Nephron progenitor cell (in vitro differentiated cells): ENCODE measurements at regions not wholly inside any gene's neighbourhood (a gene's known extent, or its start where the extent isn't known, plus 50 kb on each side); places are given as distances from the start of the nearest gene placed in this dataset.

ENCODE experiments used
- DNase-seq: peaks from one replicate; pipeline ENCODE4 v3.0.0; 2021
- H3K27ac Mint-ChIP-seq: 2 replicates; pipeline ENCODE4 v1.8.0; 2021; ENCODE audit warnings: mild to moderate bottlenecking, moderate library complexity, mixed read lengths
- H3K27me3 Mint-ChIP-seq: 2 replicates; pipeline ENCODE4 v1.8.0; 2021; ENCODE audit warnings: mild to moderate bottlenecking, low read depth, mixed read lengths; ENCODE audit not compliant: poor library complexity
- H3K36me3 Mint-ChIP-seq: 2 replicates; pipeline ENCODE4 v1.8.0; 2021; ENCODE audit warnings: low read depth, mixed read lengths
- H3K4me1 Mint-ChIP-seq: 2 replicates; pipeline ENCODE4 v1.8.0; 2021; ENCODE audit warnings: mixed read lengths
- H3K4me3 Mint-ChIP-seq: 2 replicates; pipeline ENCODE4 v1.8.0; 2021; ENCODE audit warnings: mild to moderate bottlenecking, moderate library complexity, mixed read lengths
- H3K9me3 Mint-ChIP-seq: 2 replicates; pipeline ENCODE4 v1.8.0; 2021; ENCODE audit warnings: mild to moderate bottlenecking, moderate library complexity, mixed read lengths
- CTCF ChIP-seq: fragments of 200-600 bp; sonication (generic); IDR thresholded peaks from 2 replicates; pipeline ENCODE4 v1.5.0; 2021; ENCODE audit warnings: antibody characterized with exemption

DNA sequence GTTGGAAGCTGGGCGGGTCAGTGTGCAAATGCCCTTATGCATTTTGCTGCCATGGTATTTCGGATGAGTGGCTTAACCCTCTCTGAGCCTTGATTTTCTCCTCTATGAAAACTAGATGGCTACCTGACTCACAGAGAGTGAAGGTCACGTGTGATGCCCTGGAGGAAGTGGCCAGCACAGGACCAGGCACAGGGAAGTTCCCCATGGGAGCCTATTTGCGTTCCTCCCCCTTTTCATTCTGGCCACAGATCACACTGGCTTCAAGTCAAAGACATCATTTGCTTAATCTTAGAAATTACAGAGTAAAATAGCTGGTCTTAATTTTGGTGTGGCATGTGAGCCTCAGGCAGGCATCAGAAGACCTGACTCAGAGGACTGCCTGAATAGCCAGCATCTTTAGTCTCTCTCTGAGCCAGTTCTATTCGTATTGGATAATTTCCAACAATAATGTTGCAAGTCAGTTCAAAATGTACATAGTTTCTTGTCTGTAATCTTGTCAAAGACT is 57.6 kb upstream of the CD302 start:
- no peaks in the 10 kb centered on the region for H3K9me3 Mint-ChIP-seq
- H3K27me3 Mint-ChIP-seq = peaks cover 4% of the 10 kb centered on the region
- no peak overlapping the region for H3K27ac Mint-ChIP-seq
- H3K4me3 Mint-ChIP-seq = no peak overlapping the region
- H3K4me1 Mint-ChIP-seq = no peaks in the 10 kb centered on the region
- TF ChIP-seq CTCF = no peak
- no peaks in the 10 kb centered on the region for H3K36me3 Mint-ChIP-seq
- DNase-seq = no peak

DNA sequence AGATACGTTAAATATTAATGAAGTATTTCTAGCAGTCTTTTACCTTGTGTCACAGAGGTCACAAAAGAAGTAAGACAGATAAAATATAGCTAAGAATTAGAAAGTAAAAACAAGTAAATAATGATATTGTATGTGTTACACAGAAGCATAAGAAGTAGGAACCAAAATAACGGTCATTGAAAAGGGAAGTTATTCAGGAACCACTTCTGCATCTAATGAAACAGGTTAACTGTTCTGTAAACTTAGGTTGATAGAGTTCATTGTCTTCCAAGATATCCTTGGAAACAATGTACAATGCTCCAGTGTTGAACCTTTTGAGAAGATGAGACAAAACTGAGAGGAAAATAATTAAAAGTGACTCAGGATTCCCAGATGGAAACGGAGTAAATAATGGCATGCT is 57.1 kb upstream of the CD302 start:
- Mint-ChIP-seq H3K4me1 (no peaks in the 10 kb centered on the region), H3K27ac (no peak overlapping the region), H3K36me3 (no peaks in the 10 kb centered on the region)

GRCh38 chr2:159854481-159854880 is 56.5 kb upstream of the CD302 start:
- no peak for DNase-seq
- Mint-ChIP-seq H3K27ac (no peak overlapping the region), H3K9me3 (no peaks in the 10 kb centered on the region), H3K27me3 (peaks cover 7% of the 10 kb centered on the region), H3K4me1 (no peaks in the 10 kb centered on the region), H3K4me3 (no peak overlapping the region), H3K36me3 (no peaks in the 10 kb centered on the region)
- TF ChIP-seq CTCF = no peak

More for the DNA sequence above, 57.1 kb upstream of the CD302 start:
- H3K4me3 Mint-ChIP-seq = no peak overlapping the region
- H3K27me3 Mint-ChIP-seq = peaks cover 4% of the 10 kb centered on the region
- DNase-seq = no peak
- TF ChIP-seq CTCF = no peak
- no peaks in the 10 kb centered on the region for H3K9me3 Mint-ChIP-seq

GRCh38 chr2:159853101-159853500 is 55.1 kb upstream of the CD302 start:
- Mint-ChIP-seq H3K36me3 (no peaks in the 10 kb centered on the region), H3K27ac (no peak overlapping the region), H3K27me3 (peaks cover 3% of the 10 kb centered on the region), H3K4me1 (no peaks in the 10 kb centered on the region), H3K4me3 (no peak overlapping the region), H3K9me3 (no peaks in the 10 kb centered on the region)
- no peak for DNase-seq
- no peak for TF ChIP-seq CTCF

- H3K27me3 Mint-ChIP-seq = peaks cover 3% of the 10 kb centered on the region
- no peak overlapping the region for H3K27ac Mint-ChIP-seq
- no peak for TF ChIP-seq CTCF
- no peak for DNase-seq
- no peak overlapping the region for H3K4me3 Mint-ChIP-seq
- no peaks in the 10 kb centered on the region for H3K9me3 Mint-ChIP-seq
- H3K36me3 Mint-ChIP-seq = no peaks in the 10 kb centered on the region
- H3K4me1 Mint-ChIP-seq = no peaks in the 10 kb centered on the region
Measured at GRCh38 chr2:159851941-159852340, 53.9 kb upstream of the CD302 start.

DNA sequence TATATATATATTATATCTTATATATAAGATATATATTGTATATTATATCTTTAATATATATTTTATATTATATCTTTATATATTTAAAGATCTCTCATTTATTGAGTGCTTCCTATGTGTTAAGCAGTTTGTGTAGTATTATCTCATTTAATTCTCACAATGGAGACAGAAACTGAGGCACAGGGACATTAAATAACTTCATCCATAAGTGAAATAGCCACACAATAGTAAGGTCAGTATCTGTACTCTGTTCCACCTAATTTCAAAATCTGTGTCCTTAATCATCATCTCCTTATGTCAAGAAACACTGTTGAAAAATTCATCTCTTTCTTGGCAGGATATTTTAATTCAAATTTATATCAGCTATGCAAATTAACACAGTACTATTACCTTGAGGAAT is 52.8 kb upstream of the CD302 start:
- Mint-ChIP-seq H3K4me3 (no peak overlapping the region), H3K9me3 (no peaks in the 10 kb centered on the region), H3K27ac (no peak overlapping the region), H3K4me1 (no peaks in the 10 kb centered on the region), H3K27me3 (peaks cover 3% of the 10 kb centered on the region), H3K36me3 (no peaks in the 10 kb centered on the region)
- no peak for TF ChIP-seq CTCF
- DNase-seq = no peak
